HG03565 (cell line): ENCODE measurements at regions not wholly inside any gene's neighbourhood (a gene's known extent, or its start where the extent isn't known, plus 50 kb on each side); places are given as distances from the start of the nearest gene placed in this dataset.
"Not testable (repeated sequence)": the region's sequence is repeated elsewhere in the genome, so short reads cannot be mapped to it uniquely, and the experiment has no call there.

ENCODE experiments used
- ATAC-seq: cut with Tn5 transposase; IDR thresholded peaks from one replicate; pipeline ENCODE4 v1.9.1; 2021; ENCODE audit warnings: mild to moderate bottlenecking, moderate library complexity; ENCODE audit not compliant: unreplicated experiment

- ATAC-seq = no peak
Measured at GRCh38 chr3:66910266-66911055, 87.6 kb upstream of the KBTBD8 start.

- ATAC-seq = no peak
Measured at GRCh38 chr3:66912306-66912705, 85.8 kb upstream of the KBTBD8 start.

GRCh38 chr3:66922058-66922457 is 76.0 kb upstream of the KBTBD8 start:
- no peak for ATAC-seq

GRCh38 chr3:66923969-66924368 is 74.1 kb upstream of the KBTBD8 start:
- ATAC-seq = no peak

GRCh38 chr3:66928252-66928651 is 69.9 kb upstream of the KBTBD8 start:
- ATAC-seq = no peak

GRCh38 chr3:66931291-66931690 is 66.8 kb upstream of the KBTBD8 start:
- ATAC-seq = no peak

- no peak for ATAC-seq
Measured at GRCh38 chr3:66931699-66932098, 66.4 kb upstream of the KBTBD8 start.

- ATAC-seq = no peak
Measured at GRCh38 chr3:66933233-66933632, 64.9 kb upstream of the KBTBD8 start.

- ATAC-seq = no peak
Measured at GRCh38 chr3:66934041-66934440, 64.1 kb upstream of the KBTBD8 start.

- no peak for ATAC-seq
Measured at GRCh38 chr3:66934725-66935124, 63.4 kb upstream of the KBTBD8 start.

GRCh38 chr3:66937041-66937440 is 61.1 kb upstream of the KBTBD8 start:
- ATAC-seq = not testable (repeated sequence)

- peak; percentile 80 for ATAC-seq
Measured at GRCh38 chr3:66938338-66938963, 59.7 kb upstream of the KBTBD8 start.

- no peak for ATAC-seq
Measured at GRCh38 chr3:66948041-66948440, 50.1 kb upstream of the KBTBD8 start.
